ENCODE measurements at regions not wholly inside any gene's neighbourhood (a gene's known extent, or its start where the extent isn't known, plus 50 kb on each side); places are given as distances from the start of the nearest gene placed in this dataset.
"Not testable (repeated sequence)": the region's sequence is repeated elsewhere in the genome, so short reads cannot be mapped to it uniquely, and the experiment has no call there.

DNA sequence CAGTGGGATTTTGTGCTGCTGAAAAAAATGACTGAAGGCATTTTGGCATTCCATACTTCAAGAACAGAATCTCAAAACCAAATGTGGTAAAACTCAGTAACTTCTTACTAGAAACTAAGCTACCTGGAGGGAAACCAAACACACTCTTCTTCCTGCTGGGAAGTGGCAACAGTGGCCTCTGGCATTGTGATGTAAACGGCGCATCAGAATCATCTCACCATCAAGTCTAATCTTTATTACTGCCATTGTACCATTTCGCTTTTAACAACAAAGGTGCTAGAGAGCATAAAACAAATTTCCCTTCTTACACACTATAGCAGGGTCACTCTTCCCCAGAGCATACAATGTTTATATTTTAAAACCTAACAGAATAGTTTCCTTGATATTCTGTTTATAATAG lies 101.6 kb upstream of the CEP162 start:
- FAIRE-seq = no peak
- DNase-seq (ENCODE audit: insufficient read length, low spot score) = no peak
- TF ChIP-seq, protein P1, sequence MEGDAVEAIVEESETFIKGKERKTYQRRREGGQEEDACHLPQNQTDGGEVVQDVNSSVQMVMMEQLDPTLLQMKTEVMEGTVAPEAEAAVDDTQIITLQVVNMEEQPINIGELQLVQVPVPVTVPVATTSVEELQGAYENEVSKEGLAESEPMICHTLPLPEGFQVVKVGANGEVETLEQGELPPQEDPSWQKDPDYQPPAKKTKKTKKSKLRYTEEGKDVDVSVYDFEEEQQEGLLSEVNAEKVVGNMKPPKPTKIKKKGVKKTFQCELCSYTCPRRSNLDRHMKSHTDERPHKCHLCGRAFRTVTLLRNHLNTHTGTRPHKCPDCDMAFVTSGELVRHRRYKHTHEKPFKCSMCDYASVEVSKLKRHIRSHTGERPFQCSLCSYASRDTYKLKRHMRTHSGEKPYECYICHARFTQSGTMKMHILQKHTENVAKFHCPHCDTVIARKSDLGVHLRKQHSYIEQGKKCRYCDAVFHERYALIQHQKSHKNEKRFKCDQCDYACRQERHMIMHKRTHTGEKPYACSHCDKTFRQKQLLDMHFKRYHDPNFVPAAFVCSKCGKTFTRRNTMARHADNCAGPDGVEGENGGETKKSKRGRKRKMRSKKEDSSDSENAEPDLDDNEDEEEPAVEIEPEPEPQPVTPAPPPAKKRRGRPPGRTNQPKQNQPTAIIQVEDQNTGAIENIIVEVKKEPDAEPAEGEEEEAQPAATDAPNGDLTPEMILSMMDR (IDR thresholded peaks at IDR 0.05; ENCODE audit: insufficient read depth, missing control alignments) = no peak

DNA sequence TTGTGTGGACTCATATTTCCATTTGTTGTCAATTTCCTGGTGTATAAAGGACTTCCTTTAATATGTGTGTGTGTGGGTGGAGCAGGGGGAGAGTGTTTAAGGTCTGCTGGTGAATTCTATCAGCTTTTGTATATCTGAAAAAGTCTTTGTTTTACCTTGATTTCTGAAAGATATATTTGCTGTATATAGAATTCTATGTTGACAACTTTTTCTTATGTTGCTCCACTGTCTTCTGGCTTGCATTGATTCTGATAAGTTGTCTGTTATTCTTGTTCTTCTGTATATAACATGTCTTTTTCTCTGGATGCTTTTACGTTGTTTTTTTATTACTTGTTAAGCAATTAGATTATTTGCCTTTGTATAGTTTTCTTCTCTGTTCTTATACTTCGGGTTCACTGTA lies 90.0 kb upstream of the CEP162 start:
- TF ChIP-seq, protein P1 (IDR thresholded peaks at IDR 0.05; ENCODE audit: insufficient read depth, missing control alignments) = no peak
- DNase-seq (ENCODE audit: insufficient read length, low spot score) = no peak
- FAIRE-seq = no peak

DNA sequence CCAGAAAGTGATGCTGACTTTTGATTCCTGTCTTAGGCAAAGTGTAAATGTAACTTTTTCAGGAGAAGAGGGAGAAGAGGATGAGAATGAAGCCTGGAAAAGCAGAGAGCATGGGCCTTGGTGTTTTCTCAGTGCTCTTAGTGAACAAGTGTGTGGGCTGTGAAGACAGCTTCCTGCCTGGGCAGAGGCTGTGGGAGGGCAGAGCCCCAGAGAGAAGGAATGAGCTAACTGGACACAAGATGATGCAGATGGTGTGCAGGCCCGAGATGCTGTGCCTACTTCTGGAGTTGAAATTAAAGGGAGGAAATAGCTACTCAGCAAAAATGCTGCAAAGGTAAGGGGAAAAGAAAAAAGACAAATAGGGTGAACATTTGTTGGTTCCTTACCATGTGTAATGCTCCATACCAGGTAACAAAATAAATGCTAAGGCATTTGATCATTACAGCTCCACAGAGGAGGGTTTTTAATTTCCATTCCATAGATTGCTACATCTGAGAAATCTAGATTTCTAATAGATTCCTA lies 87.0 kb upstream of the CEP162 start:
- no peak for FAIRE-seq
- DNase-seq (ENCODE audit: insufficient read length, low spot score) = no peak
- TF ChIP-seq, protein P1 (IDR thresholded peaks at IDR 0.05; ENCODE audit: insufficient read depth, missing control alignments) = no peak

DNA sequence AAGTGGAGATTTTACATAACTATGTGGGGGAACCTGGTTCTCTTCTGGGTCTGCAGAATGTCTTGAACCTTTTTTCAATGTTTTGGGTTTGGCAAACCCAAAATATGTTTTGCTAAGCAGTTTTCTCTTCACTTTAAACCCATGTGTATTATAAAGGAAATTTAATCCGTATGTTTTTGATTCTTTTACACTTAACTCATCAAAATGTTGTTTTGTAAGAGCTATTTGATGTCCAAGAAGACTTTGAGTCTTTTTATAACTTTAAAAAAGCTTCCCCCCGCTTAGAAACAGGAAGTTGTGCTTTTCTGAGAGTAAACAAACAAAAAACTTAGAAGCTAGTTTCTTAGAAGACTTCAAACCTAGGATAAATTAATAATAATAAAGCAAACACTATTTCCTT lies 81.9 kb upstream of the CEP162 start:
- DNase-seq (ENCODE audit: insufficient read length, low spot score) (no peak), FAIRE-seq (no peak)
- TF ChIP-seq, protein P1 (IDR thresholded peaks at IDR 0.05; ENCODE audit: insufficient read depth, missing control alignments) = no peak

DNA sequence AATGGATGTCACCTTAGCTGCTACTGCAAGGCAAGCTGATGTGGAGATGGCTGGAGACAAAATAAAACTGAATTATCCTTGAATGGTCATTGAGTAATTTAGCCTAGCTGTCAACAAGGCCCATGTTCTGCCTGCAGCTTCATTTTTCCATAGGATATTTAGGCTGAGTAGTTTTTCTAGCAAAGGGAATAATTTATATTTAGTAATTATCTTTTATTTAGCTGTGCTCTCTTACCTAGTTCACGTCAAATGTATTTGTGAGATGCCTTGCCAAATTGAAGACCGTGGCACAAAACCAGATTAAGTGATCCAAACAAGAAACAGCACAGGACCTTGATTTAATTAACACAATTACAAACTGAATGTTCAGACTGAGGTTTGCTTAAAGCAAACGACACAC lies 77.4 kb upstream of the CEP162 start:
- DNase-seq (ENCODE audit: insufficient read length, low spot score) = no peak
- no peak for FAIRE-seq
- TF ChIP-seq, protein P1 (IDR thresholded peaks at IDR 0.05; ENCODE audit: insufficient read depth, missing control alignments) = no peak

DNA sequence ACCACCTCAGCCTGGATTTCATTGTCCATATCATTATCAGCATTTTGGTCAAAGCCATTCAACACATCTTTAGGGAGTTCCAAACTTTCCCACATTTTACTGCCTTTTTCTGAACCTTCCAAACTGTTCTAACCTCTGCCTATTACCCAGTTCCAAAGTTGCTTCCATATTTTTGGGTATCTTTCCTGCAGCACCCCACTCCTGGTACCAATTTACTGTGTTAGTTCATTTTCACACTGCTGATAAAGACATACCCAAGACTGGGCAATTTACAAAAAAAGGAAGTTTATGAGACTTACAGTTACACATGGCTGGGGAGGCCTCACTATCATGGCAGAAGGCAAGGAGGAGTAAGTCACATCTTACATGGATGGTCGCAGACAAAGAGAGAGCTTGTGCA lies 63.6 kb upstream of the CEP162 start:
- not testable (repeated sequence) for FAIRE-seq; DNase-seq (ENCODE audit: insufficient read length, low spot score)

DNA sequence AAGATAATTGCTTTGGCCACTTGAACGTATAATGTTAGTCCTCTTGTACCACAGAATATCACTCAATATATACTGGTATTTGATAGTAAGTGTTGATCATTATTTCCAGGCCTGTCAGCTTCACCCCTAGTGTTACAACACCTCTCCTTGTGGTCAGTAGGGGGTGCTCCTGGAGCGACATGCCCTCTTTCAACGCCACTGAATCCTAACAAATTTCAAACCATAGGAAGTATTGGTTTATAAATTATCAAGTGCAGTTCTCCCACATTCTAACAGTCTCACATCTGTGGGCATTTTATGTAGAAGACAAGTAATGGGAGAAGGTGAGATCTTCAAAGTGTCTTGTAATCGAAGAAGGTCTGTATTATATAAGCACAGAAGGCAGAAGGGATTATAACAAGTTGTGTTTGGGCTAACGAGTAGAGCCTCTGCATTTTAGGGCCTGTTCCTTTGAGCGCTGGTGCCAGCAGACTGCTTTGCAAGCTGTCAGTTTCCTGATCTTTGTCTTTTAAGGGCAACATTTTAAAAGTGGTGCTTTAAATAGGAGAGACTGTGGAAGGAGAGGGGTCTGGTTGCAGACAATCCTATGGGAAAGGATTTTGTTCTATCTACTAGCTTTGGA lies 57.1 kb upstream of the CEP162 start:
- TF ChIP-seq, protein P1 (IDR thresholded peaks at IDR 0.05; ENCODE audit: insufficient read depth, missing control alignments) = no peak
- DNase-seq (ENCODE audit: insufficient read length, low spot score) (no peak), FAIRE-seq (no peak)

DNA sequence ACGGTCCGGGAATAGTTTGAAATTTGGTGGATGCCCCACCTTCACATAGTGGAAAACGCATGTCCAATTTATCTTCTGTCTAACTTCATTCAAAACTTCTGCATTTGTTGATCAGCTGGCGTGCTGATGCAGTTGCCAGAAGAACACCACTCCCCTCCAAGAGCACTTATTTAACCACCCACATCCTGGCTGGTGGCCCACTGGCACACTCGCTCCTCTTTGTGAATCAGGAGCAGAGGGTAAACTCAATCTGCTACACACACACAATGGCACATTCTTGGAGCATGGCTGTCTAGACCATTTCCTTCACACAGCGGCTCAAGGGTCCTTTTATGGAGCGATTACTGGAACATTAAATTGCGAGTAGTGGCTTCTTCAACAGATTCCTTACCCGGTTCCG lies 55.1 kb upstream of the CEP162 start:
- no peak for FAIRE-seq
- TF ChIP-seq, protein P1 (IDR thresholded peaks at IDR 0.05; ENCODE audit: insufficient read depth, missing control alignments) = no peak
- no peak for DNase-seq (ENCODE audit: insufficient read length, low spot score)
